Testis (tissue), 2 donors: ENCODE measurements at regions not wholly inside any gene's neighbourhood (a gene's known extent, or its start where the extent isn't known, plus 50 kb on each side); places are given as distances from the start of the nearest gene placed in this dataset.

Experiments
- DNase-seq: peaks from one replicate; pipeline ENCODE4 v3.0.0-alpha.2; 2019
- H3K27ac ChIP-seq, 2 donors: fragments of 200-600 bp; sonication (generic); one replicate each; pipeline ENCODE4 v1.5.1; 2019
- H3K27me3 ChIP-seq: fragments of 200-600 bp; sonication (generic); one replicate; pipeline ENCODE4 v1.5.1; 2019
- H3K36me3 ChIP-seq: fragments of 200-600 bp; sonication (generic); one replicate; pipeline ENCODE4 v1.5.1; 2017; ENCODE audit warnings: low read depth; ENCODE audit errors: missing control alignments
- H3K4me1 ChIP-seq: fragments of 200-600 bp; sonication (generic); one replicate; pipeline ENCODE4 v1.5.1; 2019
- H3K4me3 ChIP-seq, 2 donors: fragments of 200-600 bp; sonication (generic); one replicate each; pipeline ENCODE4 v1.5.1; 2017 to 2019
- H3K9me3 ChIP-seq: fragments of 200-600 bp; sonication (generic); one replicate; pipeline ENCODE4 v1.5.1; 2017
- CTCF ChIP-seq, 3 experiments: fragments of 450-650 bp in 2 of 3; fragments of 200-600 bp in 1 of 3; sonication (generic) in 1 of 3; IDR thresholded peaks; one replicate each; pipeline ENCODE4 v1.5.1; 2016 to 2019; ENCODE audit warnings: antibody characterized with exemption in 3 of 3, mild to moderate bottlenecking in 2 of 3, moderate library complexity in 1 of 3
- POLR2A ChIP-seq: fragments of 450-650 bp; IDR thresholded peaks from one replicate; pipeline ENCODE4 v1.6.1; 2017; ENCODE audit warnings: antibody characterized with exemption, mild to moderate bottlenecking, moderate library complexity
- WGBS, 2 donors: methylation state at CpG; one replicate each; pipeline ENCODE4 v1.1.5; 2018; 5-methylcytosine and 5-hydroxymethylcytosine counted together
- intact Hi-C: fragments of 100-400 bp; cut with DNase I; formaldehyde crosslinking; loops from one replicate; pipeline ENCODE4 v1.15.1; 2023; ENCODE audit warnings: low total_unique reads

- TF ChIP-seq POLR2A, result no peak
- TF ChIP-seq CTCF (IDR thresholded peaks at IDR 0.05), result no peak
- Histone ChIP-seq H3K4me3 (no peak overlapping the region), H3K27me3 (no peaks in the 10 kb centered on the region), H3K9me3 (no peaks in the 10 kb centered on the region), H3K36me3 (no peaks in the 10 kb centered on the region), H3K4me1 (no peaks in the 10 kb centered on the region), H3K27ac (no peak overlapping the region)
- no peak for DNase-seq
- 77 to 83% methylated on average over 4 of the region's 4 CpGs for WGBS, 2 donors
- intact Hi-C loops, result no loop called here
Measured at GRCh38 chr2:240271716-240272341, 131.4 kb upstream of the OTOS start.

- no peak for DNase-seq
- Histone ChIP-seq H3K27me3 (no peaks in the 10 kb centered on the region), H3K4me3 (no peak overlapping the region), H3K4me1 (no peaks in the 10 kb centered on the region), H3K36me3 (no peaks in the 10 kb centered on the region), H3K27ac (no peak overlapping the region), H3K9me3 (no peaks in the 10 kb centered on the region)
- intact Hi-C loops, result no loop called here
- WGBS, 2 donors, result 70 to 79% methylated on average over 2 of the region's 2 CpGs
- TF ChIP-seq POLR2A, result no peak
- no peak for TF ChIP-seq CTCF (IDR thresholded peaks at IDR 0.05)
Measured at GRCh38 chr2:240275386-240275785, 134.9 kb upstream of the OTOS start.

- no peak overlapping the region for H3K27ac ChIP-seq
- TF ChIP-seq POLR2A, result no peak
- TF ChIP-seq CTCF (IDR thresholded peaks at IDR 0.05), result no peak
- no peaks in the 10 kb centered on the region for H3K4me1 ChIP-seq
- intact Hi-C loops, result no loop called here
- H3K4me3 ChIP-seq, result no peak overlapping the region
- 75 to 77% methylated on average over 8 of the region's 8 CpGs for WGBS, 2 donors
- H3K27me3 ChIP-seq, result no peaks in the 10 kb centered on the region
- no peak for DNase-seq
- no peaks in the 10 kb centered on the region for H3K36me3 ChIP-seq
- H3K9me3 ChIP-seq, result no peaks in the 10 kb centered on the region
Measured at GRCh38 chr2:240277073-240277806, 136.8 kb upstream of the OTOS start.

- H3K27ac ChIP-seq, result no peak overlapping the region
- intact Hi-C loops, result no loop called here
- H3K27me3 ChIP-seq, result no peaks in the 10 kb centered on the region
- DNase-seq, result no peak
- no peaks in the 10 kb centered on the region for H3K36me3 ChIP-seq
- H3K9me3 ChIP-seq, result no peaks in the 10 kb centered on the region
- 87 to 100% methylated on average over 2 to 3 of the region's 3 CpGs for WGBS, 2 donors
- H3K4me3 ChIP-seq, result no peak overlapping the region
- H3K4me1 ChIP-seq, result no peaks in the 10 kb centered on the region
- no peak for TF ChIP-seq CTCF (IDR thresholded peaks at IDR 0.05)
- TF ChIP-seq POLR2A, result no peak
Measured at GRCh38 chr2:240277807-240278522, 137.5 kb upstream of the OTOS start.
